AG09319 (cell line): ENCODE measurements at regions not wholly inside any gene's neighbourhood (a gene's known extent, or its start where the extent isn't known, plus 50 kb on each side); places are given as distances from the start of the nearest gene placed in this dataset.

ENCODE experiments used
- DNase-seq: peaks from one replicate; pipeline ENCODE4 v3.0.0-alpha.2; 2010; ENCODE audit warnings: low read depth; ENCODE audit errors: extremely low read depth
- CTCF ChIP-seq: IDR thresholded peaks from 2 replicates; pipeline ENCODE4 v1.5.1; 2011; ENCODE audit warnings: low read depth, mild to moderate bottlenecking, inconsistent platforms, low read length, moderate library complexity

GRCh38 chr9:90421786-90422185, 220.8 kb downstream of the DIRAS2 start:
- TF ChIP-seq CTCF = no peak
- no peak for DNase-seq

GRCh38 chr9:90423661-90424193, 218.9 kb downstream of the DIRAS2 start:
- DNase-seq = no peak
- no peak for TF ChIP-seq CTCF

- TF ChIP-seq CTCF = no peak
- no peak for DNase-seq
These were observed 214.1 kb downstream of the DIRAS2 start for GRCh38 chr9:90428517-90428916.

GRCh38 chr9:90432951-90433350, 209.7 kb downstream of the DIRAS2 start:
- TF ChIP-seq CTCF = no peak
- DNase-seq = no peak

- DNase-seq = no peak
- TF ChIP-seq CTCF = no peak
These were observed 209.2 kb downstream of the DIRAS2 start for GRCh38 chr9:90433398-90433941.

GRCh38 chr9:90441814-90442213, 200.8 kb downstream of the DIRAS2 start:
- DNase-seq = no peak
- no peak for TF ChIP-seq CTCF

GRCh38 chr9:90442723-90443122, 199.9 kb downstream of the DIRAS2 start:
- no peak for DNase-seq

More at GRCh38 chr9:90442723-90443122, 199.9 kb downstream of the DIRAS2 start:
- TF ChIP-seq CTCF = no peak
